Endodermal cell (in vitro differentiated cells): ENCODE measurements at regions not wholly inside any gene's neighbourhood (a gene's known extent, or its start where the extent isn't known, plus 50 kb on each side); places are given as distances from the start of the nearest gene placed in this dataset.
"Not testable (repeated sequence)": the region's sequence is repeated elsewhere in the genome, so short reads cannot be mapped to it uniquely, and the experiment has no call there.

ENCODE experiments used
- DNase-seq: peaks from one replicate; pipeline ENCODE4 v3.0.0-alpha.2; 2017
- H3K27ac ChIP-seq: 2 replicates; pipeline ENCODE4 v1.5.1; 2013; ENCODE audit warnings: mild to moderate bottlenecking, low read depth, low read length, moderate library complexity
- H3K27me3 ChIP-seq: 2 replicates; pipeline ENCODE4 v1.6.1; 2013; ENCODE audit warnings: mild to moderate bottlenecking, low read length, moderate library complexity; ENCODE audit not compliant: insufficient read depth, control insufficient read depth, poor library complexity, severe bottlenecking
- H3K36me3 ChIP-seq: 2 replicates; pipeline ENCODE4 v1.7.0; 2013; ENCODE audit warnings: mild to moderate bottlenecking, low read length, moderate library complexity; ENCODE audit not compliant: control insufficient read depth, insufficient read depth
- H3K4me1 ChIP-seq: one replicate; pipeline ENCODE4 v1.7.0; 2013; ENCODE audit warnings: low read length; ENCODE audit not compliant: control insufficient read depth, insufficient read depth
- H3K4me3 ChIP-seq: 2 replicates; pipeline ENCODE4 v1.5.1; 2013; ENCODE audit warnings: mild to moderate bottlenecking, low read length, moderate library complexity
- H3K9ac ChIP-seq: 2 replicates; pipeline ENCODE4 v1.6.1; 2013; ENCODE audit warnings: mild to moderate bottlenecking, low read length, moderate library complexity; ENCODE audit not compliant: poor library complexity, severe bottlenecking; ENCODE audit errors: extremely low read depth
- H3K9me3 ChIP-seq: 2 replicates; pipeline ENCODE4 v1.6.1; 2013; ENCODE audit warnings: mild to moderate bottlenecking, low read length, moderate library complexity; ENCODE audit not compliant: control insufficient read depth
- H3K27ac Mint-ChIP-seq: 2 replicates; pipeline ENCODE4 v1.8.0; 2020; ENCODE audit warnings: mixed read lengths
- H3K27me3 Mint-ChIP-seq: 2 replicates; pipeline ENCODE4 v1.8.0; 2021; ENCODE audit warnings: mild to moderate bottlenecking, mixed read lengths; ENCODE audit not compliant: insufficient read depth
- H3K36me3 Mint-ChIP-seq: 2 replicates; pipeline ENCODE4 v1.8.0; 2020; ENCODE audit warnings: low read depth, mixed read lengths
- H3K4me1 Mint-ChIP-seq: 2 replicates; pipeline ENCODE4 v1.8.0; 2020; ENCODE audit warnings: mixed read lengths
- H3K4me3 Mint-ChIP-seq: 2 replicates; pipeline ENCODE4 v1.8.0; 2020; ENCODE audit warnings: mild to moderate bottlenecking, moderate library complexity, mixed read lengths
- H3K9me3 Mint-ChIP-seq: 2 replicates; pipeline ENCODE4 v1.8.0; 2020; ENCODE audit warnings: mild to moderate bottlenecking, mixed read lengths
- WGBS, 2 experiments: methylation state at CpG; one replicate each; pipeline versions ENCODE4 v1.1.5 to v1.1.7; 2013; ENCODE audit warnings: missing lambda C conversion rate in 2 of 2, mixed read lengths in 1 of 2; ENCODE audit not compliant: insufficient coverage in 1 of 2, insufficient read length in 1 of 2; 5-methylcytosine and 5-hydroxymethylcytosine counted together
- TF ChIP-seq, protein P1 (sequence below): fragments of 200-600 bp; sonication (generic); conservative IDR thresholded peaks from 2 replicates; pipeline ENCODE4 v1.5.0; 2021; ENCODE audit warnings: antibody characterized with exemption, mild to moderate bottlenecking

DNA sequence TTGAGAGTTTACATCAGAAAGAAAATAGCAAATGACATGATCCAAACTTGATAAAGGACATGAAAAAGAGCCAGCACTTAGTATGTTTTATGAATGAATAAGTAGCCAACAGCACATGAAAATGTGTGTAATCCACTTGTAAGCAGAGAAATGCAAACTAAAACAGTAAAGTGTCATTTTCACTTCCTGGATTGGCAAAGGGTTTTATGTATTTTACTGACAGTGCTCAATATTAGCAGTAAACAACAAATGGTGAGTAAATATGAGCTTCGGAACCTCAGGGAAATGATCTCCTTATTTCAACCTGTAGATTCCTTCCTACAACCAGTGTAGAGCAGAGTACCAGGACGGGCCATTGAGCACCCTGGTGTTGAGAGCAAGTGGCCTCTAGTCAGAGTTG lies 153.8 kb upstream of the PDCD2 start:
- not testable (repeated sequence) for DNase-seq, H3K27ac ChIP-seq, H3K4me1 Mint-ChIP-seq, H3K9ac ChIP-seq, H3K4me1 ChIP-seq, H3K9me3 Mint-ChIP-seq, H3K27me3 Mint-ChIP-seq, H3K27ac Mint-ChIP-seq, H3K36me3 Mint-ChIP-seq, H3K4me3 Mint-ChIP-seq, H3K9me3 ChIP-seq, H3K27me3 ChIP-seq, H3K4me3 ChIP-seq, H3K36me3 ChIP-seq
- WGBS, 2 experiments = no CpG with 5 or more reads among the region's 2 CpGs

DNA sequence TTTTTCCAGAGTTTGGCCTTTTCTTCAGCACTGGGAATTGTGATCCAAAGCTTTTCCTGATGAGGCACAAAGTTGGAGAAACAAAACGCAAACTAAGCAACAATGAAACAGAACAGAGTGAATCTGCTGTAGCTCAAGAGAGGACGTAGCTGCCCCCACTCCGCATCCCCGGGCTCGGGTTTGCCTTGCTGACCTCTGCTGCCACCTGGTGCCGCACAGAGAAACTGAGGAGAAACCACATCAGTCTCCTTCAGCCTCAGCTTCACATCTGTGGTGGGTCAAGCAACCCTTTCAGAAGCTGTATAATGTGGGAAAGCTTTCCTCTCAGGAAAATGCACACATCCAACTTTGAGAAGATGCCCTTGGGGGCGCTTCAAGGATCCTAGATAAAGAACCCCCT lies 151.9 kb upstream of the PDCD2 start:
- not testable (repeated sequence) for H3K4me1 Mint-ChIP-seq, H3K9ac ChIP-seq, DNase-seq, H3K4me3 ChIP-seq, H3K36me3 ChIP-seq, H3K9me3 Mint-ChIP-seq, H3K27me3 Mint-ChIP-seq, H3K9me3 ChIP-seq, H3K4me3 Mint-ChIP-seq, H3K27ac ChIP-seq, H3K36me3 Mint-ChIP-seq, H3K27ac Mint-ChIP-seq, H3K4me1 ChIP-seq, H3K27me3 ChIP-seq
- 0% methylated on average over 1 of the region's 7 CpGs for WGBS, 2 experiments

DNA sequence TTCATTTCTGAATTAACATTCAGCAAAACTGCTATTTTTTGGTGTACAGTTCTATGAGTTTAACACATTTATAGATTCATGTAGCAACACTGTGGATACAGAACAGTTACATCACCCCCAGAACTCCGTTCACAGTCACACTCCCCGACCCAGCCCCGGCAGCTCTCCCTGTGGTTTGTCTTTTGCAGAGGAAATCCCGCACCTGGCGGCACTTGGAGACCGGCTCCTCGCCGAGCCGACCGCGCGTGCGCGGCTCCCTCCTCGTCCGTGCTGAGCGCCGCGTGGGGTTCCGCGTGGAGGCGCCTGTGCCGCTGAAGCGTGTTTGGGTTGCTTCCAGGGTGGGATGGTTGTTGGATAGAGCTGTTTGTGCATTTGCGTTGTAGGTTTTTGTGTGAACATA lies 132.6 kb upstream of the PDCD2 start:
- H3K36me3 ChIP-seq, H3K4me3 Mint-ChIP-seq, DNase-seq, H3K4me1 Mint-ChIP-seq, H3K4me1 ChIP-seq, H3K27ac Mint-ChIP-seq, H3K27me3 Mint-ChIP-seq, H3K27ac ChIP-seq, H3K4me3 ChIP-seq, H3K9me3 ChIP-seq, H3K36me3 Mint-ChIP-seq, H3K9me3 Mint-ChIP-seq, H3K27me3 ChIP-seq, H3K9ac ChIP-seq: not testable (repeated sequence)
- WGBS, 2 experiments = 34% methylated on average over 6 of the region's 25 CpGs; no CpG with 5 or more reads in 1 of the 2 experiments

DNA sequence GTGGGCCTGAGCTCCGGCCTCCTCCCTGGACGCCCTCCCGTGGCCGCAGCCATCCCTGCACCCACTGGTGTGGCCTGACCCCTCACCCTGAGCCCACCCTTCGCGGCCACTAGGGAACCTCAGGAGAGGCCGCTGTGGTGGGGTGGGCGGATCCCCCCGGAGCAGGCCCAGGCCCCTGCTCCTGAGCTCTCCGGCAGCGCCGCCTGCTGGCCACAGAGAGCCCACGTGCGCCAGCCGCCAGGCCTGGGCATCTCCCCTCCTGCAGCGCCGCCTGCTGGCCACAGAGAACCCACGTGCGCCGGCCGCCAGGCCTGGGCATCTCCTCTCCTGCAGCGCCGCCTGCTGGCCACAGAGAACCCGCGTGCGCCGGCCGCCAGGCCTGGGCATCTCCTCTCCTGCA lies 128.3 kb upstream of the PDCD2 start:
- not testable (repeated sequence) for H3K4me1 ChIP-seq, H3K36me3 ChIP-seq, H3K4me3 ChIP-seq, H3K27me3 ChIP-seq, H3K9me3 Mint-ChIP-seq, H3K27ac ChIP-seq, H3K9ac ChIP-seq, H3K4me3 Mint-ChIP-seq, H3K27ac Mint-ChIP-seq, H3K9me3 ChIP-seq, H3K4me1 Mint-ChIP-seq, H3K36me3 Mint-ChIP-seq, H3K27me3 Mint-ChIP-seq
- WGBS, 2 experiments = no CpG with 5 or more reads among the region's 28 CpGs
- TF ChIP-seq, protein P1, sequence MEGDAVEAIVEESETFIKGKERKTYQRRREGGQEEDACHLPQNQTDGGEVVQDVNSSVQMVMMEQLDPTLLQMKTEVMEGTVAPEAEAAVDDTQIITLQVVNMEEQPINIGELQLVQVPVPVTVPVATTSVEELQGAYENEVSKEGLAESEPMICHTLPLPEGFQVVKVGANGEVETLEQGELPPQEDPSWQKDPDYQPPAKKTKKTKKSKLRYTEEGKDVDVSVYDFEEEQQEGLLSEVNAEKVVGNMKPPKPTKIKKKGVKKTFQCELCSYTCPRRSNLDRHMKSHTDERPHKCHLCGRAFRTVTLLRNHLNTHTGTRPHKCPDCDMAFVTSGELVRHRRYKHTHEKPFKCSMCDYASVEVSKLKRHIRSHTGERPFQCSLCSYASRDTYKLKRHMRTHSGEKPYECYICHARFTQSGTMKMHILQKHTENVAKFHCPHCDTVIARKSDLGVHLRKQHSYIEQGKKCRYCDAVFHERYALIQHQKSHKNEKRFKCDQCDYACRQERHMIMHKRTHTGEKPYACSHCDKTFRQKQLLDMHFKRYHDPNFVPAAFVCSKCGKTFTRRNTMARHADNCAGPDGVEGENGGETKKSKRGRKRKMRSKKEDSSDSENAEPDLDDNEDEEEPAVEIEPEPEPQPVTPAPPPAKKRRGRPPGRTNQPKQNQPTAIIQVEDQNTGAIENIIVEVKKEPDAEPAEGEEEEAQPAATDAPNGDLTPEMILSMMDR = peak; percentile 42
- peak; percentile 49 for DNase-seq

DNA sequence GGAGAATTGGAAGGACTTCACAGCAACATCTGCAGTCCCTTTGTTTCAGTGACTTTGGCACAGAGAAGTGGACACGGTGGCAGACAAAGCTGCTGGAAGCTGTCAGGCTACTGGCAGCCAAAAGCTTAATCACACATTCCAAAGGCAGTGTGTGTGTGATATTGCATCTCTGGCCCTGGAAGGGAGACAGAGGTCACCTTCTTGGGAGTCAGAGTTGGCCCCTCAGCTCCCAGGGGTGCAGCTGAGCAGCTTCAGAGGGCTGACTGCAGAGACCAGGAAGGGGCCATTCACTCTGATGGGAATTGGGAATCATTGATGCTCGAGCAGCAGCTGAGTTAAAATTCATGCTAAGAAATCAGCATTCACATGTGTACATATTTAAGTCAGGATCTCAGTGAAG lies 115.7 kb upstream of the PDCD2 start:
- H3K27ac ChIP-seq, H3K9me3 Mint-ChIP-seq, H3K27me3 Mint-ChIP-seq, H3K9me3 ChIP-seq, H3K4me1 ChIP-seq, H3K27ac Mint-ChIP-seq, H3K9ac ChIP-seq, H3K36me3 Mint-ChIP-seq, H3K4me3 Mint-ChIP-seq, H3K4me1 Mint-ChIP-seq, H3K27me3 ChIP-seq, DNase-seq, H3K4me3 ChIP-seq, H3K36me3 ChIP-seq: not testable (repeated sequence)
- WGBS, 2 experiments = no CpG with 5 or more reads among the region's 2 CpGs
